ENCODE measurements at regions not wholly inside any gene's neighbourhood (a gene's known extent, or its start where the extent isn't known, plus 50 kb on each side); places are given as distances from the start of the nearest gene placed in this dataset.

DNA sequence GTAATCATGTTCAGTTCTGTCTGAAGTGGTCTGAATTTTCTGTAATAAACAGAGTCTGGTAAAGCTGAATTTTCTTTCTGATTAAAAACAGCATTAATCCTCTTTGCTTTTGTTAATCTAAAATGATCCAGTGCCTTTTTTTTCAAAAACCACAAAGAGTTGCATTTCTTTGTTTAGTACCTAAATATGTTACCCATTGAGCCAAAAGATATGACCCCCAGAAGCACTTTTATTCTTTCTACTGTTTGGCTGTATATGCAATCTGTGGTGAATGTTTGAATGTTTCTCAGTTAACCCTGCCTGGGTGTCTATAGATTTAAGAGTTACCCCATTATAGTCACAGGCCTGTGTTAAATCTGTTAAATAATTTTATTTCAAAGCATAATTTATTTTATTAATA, 394.8 kb downstream of the PTPRC start:
- DNase-seq (ENCODE audit: low read depth), result no peak
- no peak overlapping the region for H3K4me3 ChIP-seq (ENCODE audit: control insufficient read depth, low read depth, low read length)
- TF ChIP-seq, protein P1, sequence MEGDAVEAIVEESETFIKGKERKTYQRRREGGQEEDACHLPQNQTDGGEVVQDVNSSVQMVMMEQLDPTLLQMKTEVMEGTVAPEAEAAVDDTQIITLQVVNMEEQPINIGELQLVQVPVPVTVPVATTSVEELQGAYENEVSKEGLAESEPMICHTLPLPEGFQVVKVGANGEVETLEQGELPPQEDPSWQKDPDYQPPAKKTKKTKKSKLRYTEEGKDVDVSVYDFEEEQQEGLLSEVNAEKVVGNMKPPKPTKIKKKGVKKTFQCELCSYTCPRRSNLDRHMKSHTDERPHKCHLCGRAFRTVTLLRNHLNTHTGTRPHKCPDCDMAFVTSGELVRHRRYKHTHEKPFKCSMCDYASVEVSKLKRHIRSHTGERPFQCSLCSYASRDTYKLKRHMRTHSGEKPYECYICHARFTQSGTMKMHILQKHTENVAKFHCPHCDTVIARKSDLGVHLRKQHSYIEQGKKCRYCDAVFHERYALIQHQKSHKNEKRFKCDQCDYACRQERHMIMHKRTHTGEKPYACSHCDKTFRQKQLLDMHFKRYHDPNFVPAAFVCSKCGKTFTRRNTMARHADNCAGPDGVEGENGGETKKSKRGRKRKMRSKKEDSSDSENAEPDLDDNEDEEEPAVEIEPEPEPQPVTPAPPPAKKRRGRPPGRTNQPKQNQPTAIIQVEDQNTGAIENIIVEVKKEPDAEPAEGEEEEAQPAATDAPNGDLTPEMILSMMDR (conservative IDR thresholded peaks at IDR 0.05; ENCODE audit: control insufficient read depth, insufficient read depth, low read depth, low read length), result no peak

- no peak for DNase-seq (ENCODE audit: low read depth)
- H3K4me3 ChIP-seq (ENCODE audit: control insufficient read depth, low read depth, low read length), result no peak overlapping the region
- TF ChIP-seq, protein P1 (conservative IDR thresholded peaks at IDR 0.05; ENCODE audit: control insufficient read depth, insufficient read depth, low read depth, low read length), result no peak
Measured at GRCh38 chr1:199038156-199038555, 399.3 kb downstream of the PTPRC start.

- no peak for DNase-seq (ENCODE audit: low read depth)
- H3K4me3 ChIP-seq (ENCODE audit: control insufficient read depth, low read depth, low read length), result no peak overlapping the region
- TF ChIP-seq, protein P1 (conservative IDR thresholded peaks at IDR 0.05; ENCODE audit: control insufficient read depth, insufficient read depth, low read depth, low read length), result no peak
Measured at GRCh38 chr1:199040076-199040905, 401.5 kb downstream of the PTPRC start.

GRCh38 chr1:199041173-199041914, 402.5 kb downstream of the PTPRC start:
- no peak for DNase-seq (ENCODE audit: low read depth)
- no peak overlapping the region for H3K4me3 ChIP-seq (ENCODE audit: control insufficient read depth, low read depth, low read length)
- TF ChIP-seq, protein P1 (conservative IDR thresholded peaks at IDR 0.05; ENCODE audit: control insufficient read depth, insufficient read depth, low read depth, low read length), result no peak

DNA sequence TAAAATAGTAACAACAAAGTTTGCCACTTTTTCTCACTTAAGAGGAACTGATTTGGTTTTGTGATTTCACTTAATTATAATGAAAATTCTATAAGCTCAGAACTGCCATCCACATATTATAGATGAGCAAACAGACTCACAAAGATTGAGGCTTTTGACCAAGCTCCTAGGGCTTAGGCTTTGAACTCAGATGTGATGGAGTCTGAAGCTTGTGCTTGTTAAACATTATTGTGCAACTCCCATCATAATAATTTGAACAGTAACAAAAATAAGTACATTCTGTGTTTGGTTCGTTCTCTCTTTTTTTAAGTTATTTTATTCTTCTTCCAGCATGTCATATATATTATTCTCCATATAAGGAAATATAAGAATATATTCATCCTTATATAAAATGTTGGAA, 403.4 kb downstream of the PTPRC start:
- no peak overlapping the region for H3K4me3 ChIP-seq (ENCODE audit: control insufficient read depth, low read depth, low read length)
- no peak for DNase-seq (ENCODE audit: low read depth)
- TF ChIP-seq, protein P1 (conservative IDR thresholded peaks at IDR 0.05; ENCODE audit: control insufficient read depth, insufficient read depth, low read depth, low read length), result no peak

GRCh38 chr1:199044191-199044590, 405.4 kb downstream of the PTPRC start:
- TF ChIP-seq, protein P1 (conservative IDR thresholded peaks at IDR 0.05; ENCODE audit: control insufficient read depth, insufficient read depth, low read depth, low read length), result no peak

More at GRCh38 chr1:199044191-199044590, 405.4 kb downstream of the PTPRC start:
- H3K4me3 ChIP-seq (ENCODE audit: control insufficient read depth, low read depth, low read length), result no peak overlapping the region
- DNase-seq (ENCODE audit: low read depth), result no peak

Data from fibroblast of mammary gland (primary cell).